ENCODE measurements at regions not wholly inside any gene's neighbourhood (a gene's known extent, or its start where the extent isn't known, plus 50 kb on each side); places are given as distances from the start of the nearest gene placed in this dataset.

DNA sequence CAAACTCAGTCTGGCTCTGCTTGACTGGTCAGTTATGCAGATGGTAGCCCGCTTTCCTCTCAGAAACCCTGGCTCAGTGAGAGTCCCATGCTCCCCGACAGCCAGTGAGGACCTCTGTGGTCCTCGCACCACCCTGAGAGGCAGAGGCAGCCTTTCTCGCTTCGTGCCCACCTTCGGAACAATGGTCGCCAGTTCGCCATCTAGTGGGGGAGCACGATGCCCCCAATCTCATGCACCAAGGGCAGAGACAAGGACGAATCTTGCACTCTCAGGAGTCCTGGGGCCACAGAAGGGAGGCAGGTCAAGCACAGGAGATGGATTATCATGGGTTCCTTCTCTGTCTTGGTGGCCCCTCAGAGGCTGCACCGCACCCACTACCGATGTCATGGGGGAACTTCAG is 75.2 kb downstream of the RHCG start:
- Histone ChIP-seq H3K9me3 (ENCODE audit: control insufficient read depth, insufficient read depth, low read length) (no peaks in the 10 kb centered on the region), H3K36me3 (ENCODE audit: control insufficient read depth, insufficient read depth, low read length) (peaks cover 26% of the 10 kb centered on the region), H3K4me1 (ENCODE audit: control insufficient read depth, insufficient read depth, low read length) (peaks cover 36% of the 10 kb centered on the region), H3K27ac (ENCODE audit: low read depth, low read length) (no peak overlapping the region), H3K27me3 (ENCODE audit: control insufficient read depth, insufficient read depth, low read length) (peaks cover 5% of the 10 kb centered on the region), H3K4me3 (ENCODE audit: low read depth, low read length) (no peak overlapping the region)
- 60% methylated on average over 12 of the region's 12 CpGs for WGBS (ENCODE audit: insufficient coverage)
- no peak for DNase-seq (ENCODE audit: low read depth in 4 of 6, low spot score in 6 of 6)

DNA sequence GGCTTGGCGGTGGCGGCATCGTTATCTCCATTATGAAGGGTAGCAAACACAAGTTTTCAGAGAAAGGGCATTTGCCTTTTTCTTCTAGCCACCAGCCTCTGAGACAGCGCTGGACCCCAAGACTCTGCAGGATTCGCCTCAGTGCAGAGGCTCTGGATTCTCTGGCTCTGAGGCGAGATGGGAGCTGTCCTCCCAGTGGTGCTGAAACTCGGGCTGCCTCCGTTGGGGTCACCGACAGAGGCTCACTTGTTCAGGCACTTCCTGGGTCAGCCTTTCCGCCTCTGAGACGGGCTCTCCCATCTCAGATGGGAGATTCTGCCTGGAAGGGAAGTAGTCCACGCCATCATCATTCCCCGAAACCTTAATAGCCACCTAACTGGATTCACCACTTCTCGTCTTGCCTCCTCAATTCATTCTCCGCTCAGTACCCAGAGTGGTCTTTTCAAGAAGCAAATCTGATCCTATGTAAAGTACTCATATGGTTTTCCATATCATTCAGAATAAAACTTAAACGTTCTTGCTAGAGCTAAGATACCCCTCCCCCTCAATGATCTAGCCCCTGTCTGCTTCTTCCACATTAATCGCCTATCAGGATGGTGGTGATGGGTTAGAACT is 76.9 kb downstream of the RHCG start:
- Histone ChIP-seq H3K36me3 (ENCODE audit: control insufficient read depth, insufficient read depth, low read length) (peaks cover 21% of the 10 kb centered on the region), H3K4me3 (ENCODE audit: low read depth, low read length) (no peak overlapping the region), H3K9me3 (ENCODE audit: control insufficient read depth, insufficient read depth, low read length) (no peaks in the 10 kb centered on the region), H3K27ac (ENCODE audit: low read depth, low read length) (no peak overlapping the region), H3K27me3 (ENCODE audit: control insufficient read depth, insufficient read depth, low read length) (peaks cover 7% of the 10 kb centered on the region), H3K4me1 (ENCODE audit: control insufficient read depth, insufficient read depth, low read length) (peaks cover 40% of the 10 kb centered on the region)
- 25% methylated on average over 11 of the region's 17 CpGs for WGBS (ENCODE audit: insufficient coverage)
- peak in 2 of 6 donors; percentile 50 to 78 for DNase-seq (ENCODE audit: low read depth in 4 of 6, low spot score in 6 of 6)

DNA sequence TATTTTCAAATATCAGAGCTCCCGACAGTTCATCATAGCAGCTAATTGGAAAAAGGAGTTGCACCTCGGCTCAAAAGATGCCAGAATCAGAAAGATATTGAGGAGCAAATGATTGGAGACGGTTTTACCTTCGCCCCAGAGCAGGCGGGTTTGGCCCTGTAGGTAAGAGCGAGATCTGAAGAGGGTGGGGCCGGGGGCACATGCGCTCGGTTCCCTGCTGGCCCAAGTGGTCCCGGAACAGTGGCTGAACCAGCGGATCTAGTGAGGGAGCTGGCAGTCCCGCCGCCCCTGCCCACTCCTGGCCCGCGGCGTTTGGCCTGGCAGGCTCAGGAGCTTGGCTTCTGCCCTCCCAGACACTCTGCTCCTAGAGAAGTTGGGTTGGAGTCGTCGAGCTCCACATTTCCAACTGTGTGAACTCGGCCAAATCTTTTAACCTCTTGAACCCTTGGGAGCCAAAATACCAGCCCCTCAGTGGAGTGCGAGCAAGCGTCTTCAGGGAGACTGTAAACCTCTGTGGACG is 79.1 kb downstream of the RHCG start:
- DNase-seq (ENCODE audit: low read depth in 4 of 6, low spot score in 6 of 6): no peak
- H3K27ac ChIP-seq (ENCODE audit: low read depth, low read length): no peak overlapping the region
- peaks cover 48% of the 10 kb centered on the region for H3K4me1 ChIP-seq (ENCODE audit: control insufficient read depth, insufficient read depth, low read length)
- WGBS (ENCODE audit: insufficient coverage): 41% methylated on average over 16 of the region's 22 CpGs
- H3K36me3 ChIP-seq (ENCODE audit: control insufficient read depth, insufficient read depth, low read length): peaks cover 21% of the 10 kb centered on the region
- no peaks in the 10 kb centered on the region for H3K9me3 ChIP-seq (ENCODE audit: control insufficient read depth, insufficient read depth, low read length)
- no peak overlapping the region for H3K4me3 ChIP-seq (ENCODE audit: low read depth, low read length)
- peaks cover 9% of the 10 kb centered on the region for H3K27me3 ChIP-seq (ENCODE audit: control insufficient read depth, insufficient read depth, low read length)

DNA sequence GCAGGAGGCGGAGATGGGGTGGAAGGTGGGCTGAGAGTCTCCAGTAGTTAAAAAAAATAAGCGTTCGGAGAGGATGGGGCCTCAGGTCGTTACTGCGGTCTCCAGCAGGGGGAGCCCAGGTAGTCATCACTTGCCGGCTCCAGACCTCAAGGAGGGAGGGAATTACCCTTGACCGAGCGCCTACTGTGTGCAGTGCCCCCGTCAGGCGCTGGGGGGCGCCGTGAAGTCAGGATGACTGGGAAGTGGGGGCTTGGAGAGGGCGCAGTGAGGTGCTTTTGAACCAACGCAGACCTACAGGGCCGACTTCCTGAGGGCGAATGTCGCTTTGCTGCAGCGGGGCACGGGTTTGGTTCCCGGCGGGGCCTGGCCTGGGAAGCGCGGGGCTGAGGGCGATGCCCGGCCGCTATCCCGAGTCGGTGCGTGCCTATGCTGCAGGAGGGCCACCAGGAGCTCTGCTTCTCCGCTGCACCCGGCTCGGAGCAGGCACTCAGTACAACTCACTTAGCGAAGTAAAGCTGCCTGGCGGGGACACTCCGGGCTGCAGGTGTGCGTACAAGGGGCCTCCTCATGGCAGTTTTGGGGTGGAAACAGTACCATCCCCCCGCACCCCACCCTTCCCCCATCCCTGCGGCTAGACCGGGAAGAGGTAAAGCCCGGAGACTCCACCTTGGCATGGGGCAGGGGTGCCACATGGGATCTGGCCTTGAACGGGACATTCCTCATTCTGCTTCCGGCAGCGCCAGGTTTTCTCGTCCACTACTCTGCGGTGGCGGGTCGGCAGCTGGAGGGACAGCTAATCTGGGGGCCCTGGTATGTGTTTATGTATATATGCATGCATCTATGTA is 79.8 kb downstream of the RHCG start:
- Histone ChIP-seq H3K9me3 (ENCODE audit: control insufficient read depth, insufficient read depth, low read length) (no peaks in the 10 kb centered on the region), H3K27ac (ENCODE audit: low read depth, low read length) (no peak overlapping the region), H3K4me1 (ENCODE audit: control insufficient read depth, insufficient read depth, low read length) (peaks cover 55% of the 10 kb centered on the region), H3K27me3 (ENCODE audit: control insufficient read depth, insufficient read depth, low read length) (peaks cover 15% of the 10 kb centered on the region), H3K36me3 (ENCODE audit: control insufficient read depth, insufficient read depth, low read length) (peaks cover 22% of the 10 kb centered on the region), H3K4me3 (ENCODE audit: low read depth, low read length) (no peak overlapping the region)
- WGBS (ENCODE audit: insufficient coverage): 16% methylated on average over 40 of the region's 47 CpGs
- peak in 2 of 6 donors; percentile 92 to 96 for DNase-seq (ENCODE audit: low read depth in 4 of 6, low spot score in 6 of 6)

DNA sequence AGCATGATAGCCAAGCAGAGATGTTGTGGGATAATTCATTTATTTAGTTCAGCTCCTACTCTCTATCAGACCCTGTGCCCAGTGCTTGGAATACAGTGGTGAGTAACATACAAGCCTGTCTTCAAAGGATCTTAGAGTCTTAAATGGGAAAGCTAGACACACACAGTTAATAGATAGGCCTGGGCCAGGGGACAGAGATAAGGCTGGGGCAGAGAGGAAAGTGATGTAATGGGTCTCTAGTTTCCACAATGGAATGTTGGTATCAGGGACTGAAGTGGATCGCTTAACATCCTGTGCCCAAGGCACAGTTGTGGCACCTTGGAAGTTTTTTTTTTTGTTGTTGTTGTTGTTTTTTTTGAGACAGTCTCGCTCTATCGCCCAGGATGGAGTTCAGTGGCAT is 79.9 kb upstream of the POLG start:
- peaks cover 75% of the 10 kb centered on the region for H3K4me1 ChIP-seq (ENCODE audit: control insufficient read depth, insufficient read depth, low read length)

DNA sequence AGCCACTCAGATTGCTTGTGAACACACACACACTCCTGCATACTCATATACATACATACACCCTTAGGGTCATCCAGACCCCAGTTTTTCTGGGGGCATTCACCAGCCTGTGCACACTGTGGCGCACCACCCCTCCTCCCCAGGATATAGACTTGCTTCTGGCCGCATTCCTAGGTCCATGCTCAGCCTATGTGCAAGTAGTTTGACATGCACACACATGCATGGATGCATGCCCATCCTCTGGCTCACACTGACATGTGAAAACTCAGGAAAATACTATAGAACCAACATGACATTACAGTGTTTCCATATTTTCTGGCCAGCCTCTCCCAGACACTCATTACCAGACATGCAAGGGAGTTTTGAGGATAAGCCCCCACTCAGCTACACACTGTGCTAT is 79.3 kb upstream of the POLG start:
- WGBS (ENCODE audit: insufficient coverage): 72% methylated on average over 2 of the region's 2 CpGs
- H3K4me3 ChIP-seq (ENCODE audit: low read depth, low read length): no peak overlapping the region
- DNase-seq (ENCODE audit: low read depth in 4 of 6, low spot score in 6 of 6): no peak
- H3K4me1 ChIP-seq (ENCODE audit: control insufficient read depth, insufficient read depth, low read length): peaks cover 75% of the 10 kb centered on the region
- no peak overlapping the region for H3K27ac ChIP-seq (ENCODE audit: low read depth, low read length)
- peaks cover 39% of the 10 kb centered on the region for H3K27me3 ChIP-seq (ENCODE audit: control insufficient read depth, insufficient read depth, low read length)
- H3K36me3 ChIP-seq (ENCODE audit: control insufficient read depth, insufficient read depth, low read length): peaks cover 30% of the 10 kb centered on the region
- no peaks in the 10 kb centered on the region for H3K9me3 ChIP-seq (ENCODE audit: control insufficient read depth, insufficient read depth, low read length)

More for the DNA sequence above, 79.9 kb upstream of the POLG start:
- 83% methylated on average over 3 of the region's 3 CpGs for WGBS (ENCODE audit: insufficient coverage)
- Histone ChIP-seq H3K9me3 (ENCODE audit: control insufficient read depth, insufficient read depth, low read length) (no peaks in the 10 kb centered on the region), H3K36me3 (ENCODE audit: control insufficient read depth, insufficient read depth, low read length) (peaks cover 27% of the 10 kb centered on the region), H3K27ac (ENCODE audit: low read depth, low read length) (no peak overlapping the region), H3K27me3 (ENCODE audit: control insufficient read depth, insufficient read depth, low read length) (peaks cover 33% of the 10 kb centered on the region), H3K4me3 (ENCODE audit: low read depth, low read length) (no peak overlapping the region)
- no peak for DNase-seq (ENCODE audit: low read depth in 4 of 6, low spot score in 6 of 6)

DNA sequence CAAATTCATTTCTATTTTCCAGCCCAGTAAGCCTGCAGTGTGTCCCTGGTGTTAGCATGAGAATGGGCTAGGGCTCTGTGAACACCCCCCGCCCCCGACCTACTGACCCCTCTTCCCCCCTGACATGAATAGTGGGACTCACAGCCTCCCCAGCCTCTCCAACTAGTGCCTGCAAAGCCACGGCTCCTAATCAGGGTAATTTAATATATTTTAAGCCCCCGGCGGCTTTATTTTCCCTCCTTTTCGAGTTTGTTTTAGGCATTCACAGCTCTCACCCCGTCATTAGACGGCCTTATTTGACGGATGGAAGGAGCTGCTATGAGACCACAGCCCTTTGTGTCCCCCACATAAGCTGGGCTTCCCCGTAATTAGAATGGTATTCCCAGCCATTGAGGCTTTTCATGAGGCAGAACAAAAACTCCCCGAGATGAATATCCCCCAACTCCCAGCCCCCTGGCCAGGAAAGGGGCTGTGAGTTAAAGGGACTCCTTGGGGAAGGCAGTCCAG is 78.3 kb upstream of the POLG start:
- H3K4me3 ChIP-seq (ENCODE audit: low read depth, low read length): no peak overlapping the region
- H3K4me1 ChIP-seq (ENCODE audit: control insufficient read depth, insufficient read depth, low read length): peaks cover 78% of the 10 kb centered on the region
- DNase-seq (ENCODE audit: low read depth in 4 of 6, low spot score in 6 of 6): peak in 2 of 6 donors; percentile 72 to 73
- no peaks in the 10 kb centered on the region for H3K9me3 ChIP-seq (ENCODE audit: control insufficient read depth, insufficient read depth, low read length)
- peaks cover 49% of the 10 kb centered on the region for H3K27me3 ChIP-seq (ENCODE audit: control insufficient read depth, insufficient read depth, low read length)
- WGBS (ENCODE audit: insufficient coverage): no CpG with 5 or more reads among the region's 11 CpGs
- peaks cover 30% of the 10 kb centered on the region for H3K36me3 ChIP-seq (ENCODE audit: control insufficient read depth, insufficient read depth, low read length)
- H3K27ac ChIP-seq (ENCODE audit: low read depth, low read length): peak overlapping the region; percentile 61

DNA sequence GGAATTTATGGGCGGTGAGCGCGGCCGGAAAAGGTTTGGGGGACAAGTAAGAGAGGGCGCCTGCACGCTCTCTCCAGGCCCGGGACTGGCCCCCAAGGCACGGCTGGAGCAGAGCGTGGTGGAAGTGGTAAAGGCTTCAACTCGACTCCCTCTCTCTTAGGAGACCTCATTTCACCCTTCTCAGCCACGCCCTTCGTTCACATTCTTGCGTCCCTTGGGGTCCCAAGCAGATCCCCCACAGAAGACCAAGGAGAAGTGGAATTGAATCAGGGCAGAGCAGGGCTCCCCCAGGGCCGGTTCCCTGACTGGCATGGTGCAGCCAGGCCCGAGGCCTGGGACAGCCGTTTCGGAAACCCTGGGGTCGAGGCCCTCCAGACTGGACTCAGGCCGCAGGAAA is 75.4 kb upstream of the POLG start:
- H3K27ac ChIP-seq (ENCODE audit: low read depth, low read length): peak overlapping the region; percentile 91
- peaks cover 32% of the 10 kb centered on the region for H3K36me3 ChIP-seq (ENCODE audit: control insufficient read depth, insufficient read depth, low read length)
- H3K27me3 ChIP-seq (ENCODE audit: control insufficient read depth, insufficient read depth, low read length): peaks cover 60% of the 10 kb centered on the region
- WGBS (ENCODE audit: insufficient coverage): 22% methylated on average over 18 of the region's 19 CpGs
- H3K4me3 ChIP-seq (ENCODE audit: low read depth, low read length): peak overlapping the region; percentile 27
- H3K4me1 ChIP-seq (ENCODE audit: control insufficient read depth, insufficient read depth, low read length): peaks cover 85% of the 10 kb centered on the region
- no peaks in the 10 kb centered on the region for H3K9me3 ChIP-seq (ENCODE audit: control insufficient read depth, insufficient read depth, low read length)
- DNase-seq (ENCODE audit: low read depth in 4 of 6, low spot score in 6 of 6): peak in 1 of 6 donors; percentile 70

DNA sequence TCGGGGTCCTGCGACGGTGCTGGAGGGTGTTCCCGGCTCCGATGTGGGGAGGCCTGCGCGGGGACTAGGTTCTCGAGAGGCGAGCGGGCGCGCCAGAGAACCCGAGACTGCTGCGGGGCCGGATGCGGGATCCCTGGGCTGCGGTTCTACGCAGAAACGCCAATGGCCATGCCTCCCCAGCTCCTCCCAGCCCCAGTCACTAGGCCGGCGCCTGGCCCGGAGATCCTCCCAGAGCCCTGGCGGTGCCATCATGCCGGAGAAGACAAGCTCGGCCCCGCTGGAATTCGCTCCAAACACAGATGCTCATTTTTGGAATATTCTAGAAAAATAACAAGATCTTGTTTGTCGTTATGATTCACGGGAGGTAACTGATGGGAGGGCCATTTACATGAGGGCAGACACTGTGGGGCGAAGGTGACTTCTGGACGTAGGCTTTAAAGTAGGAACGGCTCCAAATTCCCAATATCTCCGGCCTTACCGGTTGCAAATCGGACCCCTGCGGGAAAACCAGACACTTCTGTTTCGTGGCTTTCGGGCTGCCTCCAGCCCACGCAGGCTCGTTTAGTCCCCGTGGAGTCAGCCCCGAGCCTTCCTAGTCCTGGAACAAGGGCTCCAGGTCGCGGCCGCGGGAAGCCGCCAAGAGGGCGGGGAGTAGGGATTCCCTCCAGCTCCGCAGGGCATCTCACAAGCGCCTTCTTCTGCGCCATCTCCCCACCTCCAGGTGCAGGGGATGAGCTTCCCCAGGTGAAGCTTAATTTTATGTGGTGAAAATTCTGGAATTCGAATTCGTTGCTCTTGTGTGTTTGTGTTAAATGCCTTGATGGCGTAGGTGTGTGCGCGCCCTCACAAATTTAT is 74.8 kb upstream of the POLG start:
- peaks cover 90% of the 10 kb centered on the region for H3K4me1 ChIP-seq (ENCODE audit: control insufficient read depth, insufficient read depth, low read length)
- peaks cover 32% of the 10 kb centered on the region for H3K36me3 ChIP-seq (ENCODE audit: control insufficient read depth, insufficient read depth, low read length)
- WGBS (ENCODE audit: insufficient coverage): 13% methylated on average over 51 of the region's 56 CpGs
- peaks cover 64% of the 10 kb centered on the region for H3K27me3 ChIP-seq (ENCODE audit: control insufficient read depth, insufficient read depth, low read length)
- H3K4me3 ChIP-seq (ENCODE audit: low read depth, low read length): peak overlapping the region; percentile 27
- peak overlapping the region; percentile 91 for H3K27ac ChIP-seq (ENCODE audit: low read depth, low read length)
- peak in 2 of 6 donors; percentile 74 to 81 for DNase-seq (ENCODE audit: low read depth in 4 of 6, low spot score in 6 of 6)
- H3K9me3 ChIP-seq (ENCODE audit: control insufficient read depth, insufficient read depth, low read length): no peaks in the 10 kb centered on the region
